ENCODE measurements at regions not wholly inside any gene's neighbourhood (a gene's known extent, or its start where the extent isn't known, plus 50 kb on each side); places are given as distances from the start of the nearest gene placed in this dataset.

GRCh38 chr13:104015646-104016396 lies 949.6 kb upstream of the SLC10A2 start:
- no peak overlapping the region for H3K4me2 ChIP-seq (ENCODE audit: low read length)
- no peaks in the 10 kb centered on the region for H3K27me3 ChIP-seq (ENCODE audit: control insufficient read depth, low read length)
- H3K9me3 ChIP-seq (ENCODE audit: control insufficient read depth, insufficient read depth, low read length): no peaks in the 10 kb centered on the region
- H3K4me3 ChIP-seq (ENCODE audit: low read length): no peak overlapping the region
- no peaks in the 10 kb centered on the region for H3F3A ChIP-seq (ENCODE audit: control insufficient read depth, insufficient read depth)
- no peak for TF ChIP-seq CTCF (IDR thresholded peaks at IDR 0.05; ENCODE audit: low read depth, low read length, poor library complexity, severe bottlenecking)
- no peak for TF ChIP-seq EZH2phosphoT487 (IDR thresholded peaks at IDR 0.05; ENCODE audit: borderline replicate concordance, low read length)
- H3K27ac ChIP-seq (ENCODE audit: low read depth, low read length): no peak overlapping the region
- H3K4me1 ChIP-seq (ENCODE audit: control insufficient read depth, low read length): no peaks in the 10 kb centered on the region
- H3K9me2 ChIP-seq (replicated peaks; ENCODE audit: control insufficient read depth, low read length): no peaks in the 10 kb centered on the region
- H3K36me3 ChIP-seq (ENCODE audit: control insufficient read depth, low read length): no peaks in the 10 kb centered on the region
- H4K20me1 ChIP-seq (ENCODE audit: control insufficient read depth, insufficient read depth, low read depth, low read length): no peaks in the 10 kb centered on the region
- no peaks in the 10 kb centered on the region for H3K79me2 ChIP-seq (ENCODE audit: control insufficient read depth, low read length)

GRCh38 chr13:104014803-104015645 lies 948.8 kb upstream of the SLC10A2 start:
- H3K4me3 ChIP-seq (ENCODE audit: low read length): no peak overlapping the region
- H3K4me1 ChIP-seq (ENCODE audit: control insufficient read depth, low read length): no peaks in the 10 kb centered on the region
- no peaks in the 10 kb centered on the region for H3K27me3 ChIP-seq (ENCODE audit: control insufficient read depth, low read length)
- H4K20me1 ChIP-seq (ENCODE audit: control insufficient read depth, insufficient read depth, low read depth, low read length): no peaks in the 10 kb centered on the region
- no peaks in the 10 kb centered on the region for H3F3A ChIP-seq (ENCODE audit: control insufficient read depth, insufficient read depth)
- no peak overlapping the region for H3K4me2 ChIP-seq (ENCODE audit: low read length)
- no peak overlapping the region for H3K27ac ChIP-seq (ENCODE audit: low read depth, low read length)
- H3K9me2 ChIP-seq (replicated peaks; ENCODE audit: control insufficient read depth, low read length): no peaks in the 10 kb centered on the region
- no peaks in the 10 kb centered on the region for H3K36me3 ChIP-seq (ENCODE audit: control insufficient read depth, low read length)
- H3K9me3 ChIP-seq (ENCODE audit: control insufficient read depth, insufficient read depth, low read length): no peaks in the 10 kb centered on the region
- no peaks in the 10 kb centered on the region for H3K79me2 ChIP-seq (ENCODE audit: control insufficient read depth, low read length)
- TF ChIP-seq CTCF (IDR thresholded peaks at IDR 0.05; ENCODE audit: low read depth, low read length, poor library complexity, severe bottlenecking): no peak
- TF ChIP-seq EZH2phosphoT487 (IDR thresholded peaks at IDR 0.05; ENCODE audit: borderline replicate concordance, low read length): no peak

GRCh38 chr13:104011505-104012241 lies 945.5 kb upstream of the SLC10A2 start:
- no peaks in the 10 kb centered on the region for H3K36me3 ChIP-seq (ENCODE audit: control insufficient read depth, low read length)
- no peaks in the 10 kb centered on the region for H3K79me2 ChIP-seq (ENCODE audit: control insufficient read depth, low read length)
- no peak overlapping the region for H3K4me2 ChIP-seq (ENCODE audit: low read length)
- no peaks in the 10 kb centered on the region for H3K27me3 ChIP-seq (ENCODE audit: control insufficient read depth, low read length)
- no peak overlapping the region for H3K27ac ChIP-seq (ENCODE audit: low read depth, low read length)
- no peaks in the 10 kb centered on the region for H4K20me1 ChIP-seq (ENCODE audit: control insufficient read depth, insufficient read depth, low read depth, low read length)
- no peaks in the 10 kb centered on the region for H3K9me2 ChIP-seq (replicated peaks; ENCODE audit: control insufficient read depth, low read length)
- H3K9me3 ChIP-seq (ENCODE audit: control insufficient read depth, insufficient read depth, low read length): no peaks in the 10 kb centered on the region
- no peak overlapping the region for H3K4me3 ChIP-seq (ENCODE audit: low read length)
- no peaks in the 10 kb centered on the region for H3K4me1 ChIP-seq (ENCODE audit: control insufficient read depth, low read length)
- no peaks in the 10 kb centered on the region for H3F3A ChIP-seq (ENCODE audit: control insufficient read depth, insufficient read depth)
- no peak for TF ChIP-seq CTCF (IDR thresholded peaks at IDR 0.05; ENCODE audit: low read depth, low read length, poor library complexity, severe bottlenecking)
- no peak for TF ChIP-seq EZH2phosphoT487 (IDR thresholded peaks at IDR 0.05; ENCODE audit: borderline replicate concordance, low read length)
